Esophagus muscularis mucosa (tissue), 4 donors: ENCODE measurements at regions not wholly inside any gene's neighbourhood (a gene's known extent, or its start where the extent isn't known, plus 50 kb on each side); places are given as distances from the start of the nearest gene placed in this dataset.

Experiments
- DNase-seq: peaks from one replicate; pipeline ENCODE4 v3.0.0-alpha.2; 2017; ENCODE audit errors: extremely low spot score
- H3K27ac ChIP-seq, 4 donors: fragments of 200-600 bp; sonication (generic); replicated peaks in 1 of 4; 1 replicate in 3 of 4; 2 replicates in 1 of 4; pipeline ENCODE4 v1.5.1; 2016 to 2019; ENCODE audit warnings: mild to moderate bottlenecking in 1 of 4
- H3K27me3 ChIP-seq, 4 donors: fragments of 200-600 bp; sonication (generic); one replicate each; pipeline versions ENCODE4 v1.5.1 to v1.6.0; 2016 to 2019
- H3K36me3 ChIP-seq, 4 donors: fragments of 200-600 bp; sonication (generic); one replicate each; pipeline ENCODE4 v1.5.1; 2016 to 2019
- H3K4me1 ChIP-seq, 4 donors: fragments of 200-600 bp; sonication (generic); one replicate each; pipeline ENCODE4 v1.5.1; 2016 to 2019
- H3K4me3 ChIP-seq, 4 donors: fragments of 200-600 bp; sonication (generic); 1 replicate in 2 of 4; 2 replicates in 2 of 4; pipeline ENCODE4 v1.5.1; 2016 to 2019; ENCODE audit warnings: mild to moderate bottlenecking in 4 of 4, moderate library complexity in 1 of 4
- H3K9me3 ChIP-seq, 4 donors: fragments of 200-600 bp; sonication (generic); 1 replicate in 3 of 4; 2 replicates in 1 of 4; pipeline ENCODE4 v1.5.1; 2016 to 2019
- EP300 ChIP-seq: sonication (generic); formaldehyde crosslinking; IDR thresholded peaks from one replicate; pipeline ENCODE4 v1.6.1; 2017; ENCODE audit warnings: antibody characterized with exemption
- POLR2A ChIP-seq: fragments of 450-650 bp; IDR thresholded peaks from one replicate; pipeline ENCODE4 v1.6.1; 2017; ENCODE audit warnings: antibody characterized with exemption, moderate library complexity, mild to moderate bottlenecking, low read depth
- POLR2AphosphoS5 ChIP-seq, 2 donors: sonication (generic); formaldehyde crosslinking; IDR thresholded peaks; one replicate each; pipeline ENCODE4 v1.6.1; 2017; ENCODE audit warnings: antibody characterized with exemption in 2 of 2
- WGBS: methylation state at CpG from one replicate; pipeline ENCODE4 v1.1.5; 2018; 5-methylcytosine and 5-hydroxymethylcytosine counted together
- intact Hi-C: fragments of 100-400 bp; cut with DNase I; formaldehyde crosslinking; loops from one replicate; pipeline ENCODE4 v1.15.1; 2023
- TF ChIP-seq, protein P1 (sequence below), 3 experiments: fragments of 200-600 bp in 2 of 3; fragments of 450-650 bp in 1 of 3; sonication (generic) in 2 of 3; IDR thresholded peaks; one replicate each; pipeline ENCODE4 v1.5.1; 2017 to 2019; ENCODE audit warnings: antibody characterized with exemption in 3 of 3, mild to moderate bottlenecking in 2 of 3, moderate library complexity in 1 of 3

- Histone ChIP-seq H3K4me1 (peaks cover 10 to 41% (median 33%) of the 10 kb centered on the region in 4 donors), H3K36me3 (no peaks in the 10 kb centered on the region), H3K4me3 (no peak overlapping the region), H3K27ac (no peak overlapping the region), H3K9me3 (no peaks in the 10 kb centered on the region), H3K27me3 (no peaks in the 10 kb centered on the region)
- 97% methylated on average over 3 of the region's 3 CpGs for WGBS
- no peak for TF ChIP-seq POLR2AphosphoS5 (IDR thresholded peaks at IDR 0.05)
- no peak for TF ChIP-seq POLR2A
- DNase-seq: no peak
- intact Hi-C loops: no loop called here
Observed at GRCh38 chr1:60987904-60988303, 94.5 kb upstream of the NFIA start.

- 57% methylated on average over 7 of the region's 7 CpGs for WGBS
- TF ChIP-seq POLR2AphosphoS5 (IDR thresholded peaks at IDR 0.05): peak; percentile 31 to 49
- no peak for TF ChIP-seq EP300
- TF ChIP-seq, protein P1, sequence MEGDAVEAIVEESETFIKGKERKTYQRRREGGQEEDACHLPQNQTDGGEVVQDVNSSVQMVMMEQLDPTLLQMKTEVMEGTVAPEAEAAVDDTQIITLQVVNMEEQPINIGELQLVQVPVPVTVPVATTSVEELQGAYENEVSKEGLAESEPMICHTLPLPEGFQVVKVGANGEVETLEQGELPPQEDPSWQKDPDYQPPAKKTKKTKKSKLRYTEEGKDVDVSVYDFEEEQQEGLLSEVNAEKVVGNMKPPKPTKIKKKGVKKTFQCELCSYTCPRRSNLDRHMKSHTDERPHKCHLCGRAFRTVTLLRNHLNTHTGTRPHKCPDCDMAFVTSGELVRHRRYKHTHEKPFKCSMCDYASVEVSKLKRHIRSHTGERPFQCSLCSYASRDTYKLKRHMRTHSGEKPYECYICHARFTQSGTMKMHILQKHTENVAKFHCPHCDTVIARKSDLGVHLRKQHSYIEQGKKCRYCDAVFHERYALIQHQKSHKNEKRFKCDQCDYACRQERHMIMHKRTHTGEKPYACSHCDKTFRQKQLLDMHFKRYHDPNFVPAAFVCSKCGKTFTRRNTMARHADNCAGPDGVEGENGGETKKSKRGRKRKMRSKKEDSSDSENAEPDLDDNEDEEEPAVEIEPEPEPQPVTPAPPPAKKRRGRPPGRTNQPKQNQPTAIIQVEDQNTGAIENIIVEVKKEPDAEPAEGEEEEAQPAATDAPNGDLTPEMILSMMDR (IDR thresholded peaks at IDR 0.05): no peak
- TF ChIP-seq POLR2A: no peak
- H3K36me3 ChIP-seq: no peaks in the 10 kb centered on the region
- H3K4me3 ChIP-seq: no peak overlapping the region
- peak overlapping the region; percentile 59 to 77 (median 64) for H3K27ac ChIP-seq
- DNase-seq: no peak
- no peaks in the 10 kb centered on the region for H3K9me3 ChIP-seq
- intact Hi-C loops: no loop called here
- peaks cover 4 to 39% (median 31%) of the 10 kb centered on the region in 4 donors for H3K4me1 ChIP-seq
- no peaks in the 10 kb centered on the region for H3K27me3 ChIP-seq
Observed at GRCh38 chr1:60984062-60984799, 98.1 kb upstream of the NFIA start.

DNA sequence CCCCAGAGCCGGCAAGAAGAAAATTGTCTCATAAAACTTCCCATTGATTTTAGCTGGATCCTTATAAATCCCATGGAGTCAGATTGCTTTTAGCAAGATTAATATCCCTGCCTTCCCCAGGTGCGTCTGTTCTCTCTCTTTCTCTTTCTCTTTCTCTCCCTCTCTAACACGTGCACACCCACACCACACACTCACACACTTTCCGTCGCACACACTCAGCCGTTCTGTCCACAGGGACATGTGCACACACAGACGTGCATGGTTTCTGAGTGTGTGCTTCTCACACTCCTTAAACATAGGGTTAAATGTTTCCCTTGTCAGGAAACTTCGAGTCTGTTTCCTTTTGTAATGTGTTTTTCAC, 98.7 kb upstream of the NFIA start:
- intact Hi-C loops: no loop called here
- TF ChIP-seq EP300 (no peak), POLR2AphosphoS5 (IDR thresholded peaks at IDR 0.05) (no peak), POLR2A (no peak)
- TF ChIP-seq, protein P1 (IDR thresholded peaks at IDR 0.05): no peak
- Histone ChIP-seq H3K4me3 (no peak overlapping the region), H3K27me3 (no peaks in the 10 kb centered on the region), H3K27ac (peak overlapping the region; percentile 59 to 77 (median 64)), H3K4me1 (peaks cover 4 to 37% (median 31%) of the 10 kb centered on the region in 4 donors), H3K36me3 (no peaks in the 10 kb centered on the region), H3K9me3 (no peaks in the 10 kb centered on the region)
- DNase-seq: no peak
- 76% methylated on average over 8 of the region's 8 CpGs for WGBS

DNA sequence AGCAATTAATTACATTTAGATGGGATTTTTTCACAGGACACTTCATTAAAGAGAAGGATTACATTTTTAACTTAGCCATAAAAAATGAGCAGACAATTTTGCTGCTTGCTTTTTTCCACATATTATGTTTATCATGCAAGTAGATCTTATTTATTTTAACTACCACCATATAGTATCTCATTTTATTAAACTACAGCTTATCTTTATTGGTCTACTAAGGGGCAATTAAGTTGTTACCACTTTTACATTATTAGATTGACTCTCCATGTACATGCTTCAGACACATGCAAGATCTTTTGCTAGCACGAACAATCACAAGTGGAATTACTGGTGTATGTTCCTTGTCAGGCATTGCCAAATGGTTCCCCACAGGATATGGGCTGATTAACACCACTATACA, 99.8 kb upstream of the NFIA start:
- Histone ChIP-seq H3K9me3 (no peaks in the 10 kb centered on the region), H3K36me3 (no peaks in the 10 kb centered on the region), H3K27me3 (no peaks in the 10 kb centered on the region), H3K4me1 (peaks cover 4 to 32% (median 29%) of the 10 kb centered on the region in 4 donors), H3K4me3 (no peak overlapping the region), H3K27ac (peak overlapping the region; percentile 59 to 77 (median 64))
- TF ChIP-seq POLR2AphosphoS5 (IDR thresholded peaks at IDR 0.05): no peak
- TF ChIP-seq, protein P1 (IDR thresholded peaks at IDR 0.05): no peak
- TF ChIP-seq EP300: no peak
- TF ChIP-seq POLR2A: no peak
- no peak for DNase-seq
- intact Hi-C loops: no loop called here
- WGBS: 77% methylated on average over 1 of the region's 1 CpG

DNA sequence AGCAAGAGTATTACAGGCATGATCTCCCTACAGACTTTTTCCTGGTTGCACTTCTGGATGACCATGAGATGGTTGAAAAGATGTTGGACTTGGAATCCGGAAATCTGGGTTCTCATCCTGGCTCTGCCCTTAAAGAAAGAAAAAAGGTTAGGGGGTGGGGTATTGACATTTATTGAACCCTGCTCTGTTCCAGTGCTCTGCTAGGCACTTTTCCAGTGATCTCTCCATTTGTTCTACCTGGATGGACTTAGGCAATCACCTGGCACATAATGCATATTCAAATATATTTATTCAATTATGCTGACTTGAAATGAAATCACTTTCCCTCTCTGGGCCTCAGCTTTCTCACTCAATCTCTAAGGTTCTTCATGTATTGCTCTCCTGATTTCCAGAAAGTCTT, 101.0 kb upstream of the NFIA start:
- intact Hi-C loops: no loop called here
- TF ChIP-seq EP300 (no peak), POLR2AphosphoS5 (IDR thresholded peaks at IDR 0.05) (no peak), POLR2A (no peak)
- TF ChIP-seq, protein P1 (IDR thresholded peaks at IDR 0.05): no peak
- peaks cover 4 to 32% (median 29%) of the 10 kb centered on the region in 4 donors for H3K4me1 ChIP-seq
- DNase-seq: no peak
- no peak overlapping the region for H3K4me3 ChIP-seq
- whole genome bisulfite sequencing: 96% methylated on average over 1 of the region's 1 CpG
- H3K27me3 ChIP-seq: no peaks in the 10 kb centered on the region
- no peaks in the 10 kb centered on the region for H3K9me3 ChIP-seq
- no peaks in the 10 kb centered on the region for H3K36me3 ChIP-seq
- peak overlapping the region in 1 of 4 donors; percentile 24 for H3K27ac ChIP-seq
